ENCODE measurements at regions not wholly inside any gene's neighbourhood (a gene's known extent, or its start where the extent isn't known, plus 50 kb on each side); places are given as distances from the start of the nearest gene placed in this dataset.
"Not testable (repeated sequence)": the region's sequence is repeated elsewhere in the genome, so short reads cannot be mapped to it uniquely, and the experiment has no call there.

DNA sequence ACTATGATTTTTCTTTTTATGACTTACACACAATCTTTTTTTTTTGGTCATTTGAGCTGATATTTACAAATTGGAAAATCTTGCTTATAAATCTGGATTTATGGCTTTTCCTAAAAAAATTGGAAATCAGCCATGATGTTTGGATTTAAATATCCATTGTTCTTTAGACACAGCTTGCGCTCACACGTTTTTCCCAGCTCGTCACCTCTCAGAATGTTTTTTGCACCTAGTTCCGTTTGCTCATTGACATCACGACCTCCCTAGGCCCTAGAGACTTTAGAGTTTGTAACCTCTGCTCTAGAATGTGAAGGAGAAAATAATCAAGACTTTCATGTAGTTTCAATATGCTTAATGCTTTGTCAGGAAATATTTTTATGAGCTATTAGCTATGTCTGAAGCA is 930.5 kb downstream of the TLE4 start:
- DNase-seq (ENCODE audit: low read depth in 1 of 2, low spot score in 1 of 2): no peak

DNA sequence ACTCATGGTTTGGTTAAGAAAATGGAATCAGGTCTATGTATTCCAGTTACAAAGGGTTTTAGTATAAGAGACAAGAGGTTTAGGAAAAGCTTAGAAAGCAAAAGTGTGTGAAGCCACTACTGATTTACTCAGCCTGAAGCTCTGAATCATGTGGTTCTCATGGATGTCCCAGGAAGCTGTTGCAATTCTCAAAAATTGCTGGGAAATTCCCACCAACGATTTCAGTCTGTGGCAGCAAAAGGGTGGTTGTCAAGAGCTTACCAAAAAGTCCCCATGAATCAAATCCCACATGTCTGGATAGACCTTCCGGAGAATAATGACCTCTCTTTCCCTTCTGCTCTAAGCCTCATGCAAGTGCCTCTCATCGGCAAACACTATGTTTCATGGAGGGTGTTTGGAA is 929.9 kb downstream of the TLE4 start:
- no peak for DNase-seq (ENCODE audit: low read depth in 1 of 2, low spot score in 1 of 2)

DNA sequence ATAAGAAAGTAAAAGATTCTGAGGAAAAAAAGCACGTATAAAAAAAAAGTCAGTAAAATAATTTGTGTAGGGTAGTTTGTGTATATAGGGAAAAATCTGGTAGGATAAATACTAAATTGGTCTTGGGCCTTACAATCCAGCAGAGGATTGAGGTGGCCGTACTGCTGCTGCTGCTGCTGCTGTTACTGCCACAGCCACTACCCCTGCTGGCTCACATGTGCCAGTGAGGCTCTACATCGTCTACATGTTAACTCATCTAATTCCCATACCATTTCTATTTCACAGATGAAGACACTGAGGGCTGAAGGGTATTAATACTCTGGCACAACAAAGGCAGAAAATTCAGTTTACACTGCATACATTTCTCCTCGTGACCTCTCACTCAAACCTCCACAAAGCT is 928.5 kb downstream of the TLE4 start:
- no peak for DNase-seq (ENCODE audit: low read depth in 1 of 2, low spot score in 1 of 2)

DNA sequence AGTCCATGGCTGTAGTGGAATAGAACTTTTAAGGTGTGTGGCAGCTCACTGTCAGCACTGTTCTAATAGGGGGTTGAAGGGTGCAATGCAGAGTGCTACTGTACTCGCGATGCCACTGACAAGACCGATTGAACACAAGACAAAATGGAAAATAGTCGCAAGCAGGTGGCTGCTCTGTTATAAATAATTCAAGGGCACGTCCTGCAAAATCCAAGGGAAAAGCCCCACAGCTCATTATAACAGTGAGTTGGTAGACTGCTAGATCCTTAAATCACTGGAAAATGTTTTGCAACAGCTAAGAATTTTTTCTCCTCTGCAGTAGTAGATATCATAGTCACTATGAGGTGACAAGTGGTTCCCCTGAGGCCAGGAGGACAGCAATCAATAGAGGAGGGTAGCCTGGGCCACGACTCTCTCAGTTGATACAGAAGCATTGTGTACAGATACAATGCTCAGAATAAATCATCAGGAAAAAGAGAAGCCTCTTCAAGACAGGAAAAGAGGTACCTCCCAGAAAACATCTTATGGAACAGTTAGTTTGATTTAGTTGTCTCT is 926.3 kb downstream of the TLE4 start:
- DNase-seq (ENCODE audit: low read depth in 1 of 2, low spot score in 1 of 2): no peak

DNA sequence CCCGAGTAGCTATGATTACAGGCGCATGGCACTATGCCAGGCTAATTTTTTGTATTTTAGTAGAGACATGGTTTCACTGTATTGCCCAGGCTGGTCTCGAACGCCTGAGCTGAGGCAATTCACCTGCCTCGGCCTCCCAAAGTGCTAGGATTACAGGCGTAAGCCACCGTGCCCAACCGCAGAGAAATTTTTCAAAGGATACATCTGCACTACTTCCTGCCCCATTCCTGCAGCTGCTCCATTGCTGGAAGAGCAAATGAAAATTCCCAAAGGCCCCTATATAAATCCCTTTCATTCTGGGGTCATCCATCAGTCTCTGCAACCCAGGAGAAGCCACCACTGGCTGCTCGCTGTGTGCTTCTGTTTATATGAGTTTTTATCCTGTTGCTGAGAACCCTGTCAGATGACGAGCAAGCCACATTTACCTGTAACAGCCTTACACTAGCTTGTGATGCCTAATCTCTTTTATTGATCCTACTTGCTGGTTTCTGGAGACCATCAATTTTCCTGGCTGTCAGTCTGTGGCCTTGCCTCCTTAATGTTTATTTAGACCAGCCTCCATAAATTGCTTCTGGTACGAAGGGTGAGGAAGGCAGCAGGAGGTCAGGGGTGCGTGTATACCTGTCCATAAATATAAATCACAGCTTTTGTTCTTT is 925.3 kb downstream of the TLE4 start:
- DNase-seq (ENCODE audit: low read depth in 1 of 2, low spot score in 1 of 2): no peak

DNA sequence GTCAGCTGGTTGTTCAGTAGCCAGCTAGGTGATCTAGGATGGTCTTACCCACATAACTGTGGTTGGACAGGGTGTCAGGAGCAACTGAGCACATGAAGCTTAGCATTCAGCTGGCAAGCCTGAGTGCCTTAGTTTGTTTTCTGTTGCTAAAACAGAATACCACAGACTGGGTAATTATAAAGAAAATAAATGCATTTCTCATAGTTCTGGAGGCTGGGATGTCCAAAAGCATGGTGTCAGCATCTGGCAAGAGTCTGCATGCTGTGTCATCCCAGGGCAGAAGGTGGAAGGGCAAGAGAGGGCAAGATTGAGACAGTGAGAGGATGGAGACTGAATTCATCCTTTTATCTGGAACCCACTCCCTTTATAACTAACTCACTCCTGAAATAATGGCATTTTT is 921.5 kb downstream of the TLE4 start:
- DNase-seq (ENCODE audit: low read depth in 1 of 2, low spot score in 1 of 2): no peak

DNA sequence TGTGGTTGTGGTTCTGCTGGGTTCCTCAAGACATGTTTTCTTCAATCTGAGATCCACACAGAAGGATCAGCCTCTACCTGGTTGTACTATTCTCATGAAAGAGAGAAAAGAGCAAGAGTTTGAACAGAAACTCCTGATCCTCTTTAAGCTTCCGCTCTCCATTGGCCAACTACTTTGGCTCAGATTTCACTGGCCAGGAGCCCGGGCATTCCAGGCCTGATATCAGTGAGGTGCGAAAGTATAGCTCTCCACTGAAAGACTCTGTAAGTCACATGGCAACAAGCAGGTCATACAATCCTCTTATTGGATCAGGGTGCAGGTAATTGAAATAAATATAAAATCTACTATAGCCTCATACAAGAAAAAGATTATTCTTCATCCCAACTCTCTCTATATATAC is 920.5 kb downstream of the TLE4 start:
- no peak for DNase-seq (ENCODE audit: low read depth in 1 of 2, low spot score in 1 of 2)

DNA sequence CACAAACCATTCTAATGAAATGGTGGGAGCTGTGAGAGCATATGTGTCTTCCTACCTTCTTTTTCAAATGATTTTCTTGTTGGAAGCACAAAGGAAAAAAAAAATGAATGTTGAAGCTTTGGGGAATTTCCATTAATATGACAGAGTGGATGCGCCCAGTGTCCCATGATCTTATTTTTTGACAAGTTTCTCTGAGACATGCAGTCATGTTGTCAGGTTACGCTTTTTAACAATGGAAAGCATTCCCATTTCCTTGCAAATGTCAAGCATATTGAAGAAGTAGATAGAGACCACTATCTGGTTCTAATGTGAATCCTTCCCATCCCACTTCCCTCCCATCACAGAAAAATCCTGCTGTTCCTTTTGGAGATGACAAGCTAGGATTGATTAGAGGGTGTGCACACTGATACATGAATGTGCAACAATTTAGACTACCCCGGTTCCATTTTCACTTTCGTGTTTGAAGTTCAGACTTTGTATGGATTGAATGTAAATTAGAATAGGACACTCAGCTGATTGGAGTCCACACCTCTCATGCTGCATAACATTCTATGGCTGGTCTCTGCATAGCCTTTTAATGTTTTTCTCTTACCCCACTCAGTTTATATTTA is 919.4 kb downstream of the TLE4 start:
- no peak for DNase-seq (ENCODE audit: low read depth in 1 of 2, low spot score in 1 of 2)

DNA sequence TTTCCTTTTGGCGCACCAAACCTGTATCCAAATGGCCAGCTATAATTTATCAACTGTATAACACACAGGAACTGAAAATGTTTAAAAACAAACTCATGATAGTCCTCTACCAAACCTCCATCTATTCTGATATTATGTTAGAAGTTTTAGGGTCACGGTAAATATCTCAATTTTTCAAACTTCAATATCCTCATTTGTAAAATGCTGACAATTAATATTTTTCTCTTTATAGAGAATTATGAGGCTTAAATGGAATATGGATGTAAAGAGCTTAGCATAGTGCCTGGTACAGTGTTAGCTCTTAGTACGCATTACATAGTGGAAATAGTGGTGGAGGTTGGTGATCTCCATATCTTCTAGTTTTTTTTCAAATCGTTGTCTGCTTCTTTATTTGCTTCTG is 917.6 kb downstream of the TLE4 start:
- DNase-seq (ENCODE audit: low read depth in 1 of 2, low spot score in 1 of 2): no peak

DNA sequence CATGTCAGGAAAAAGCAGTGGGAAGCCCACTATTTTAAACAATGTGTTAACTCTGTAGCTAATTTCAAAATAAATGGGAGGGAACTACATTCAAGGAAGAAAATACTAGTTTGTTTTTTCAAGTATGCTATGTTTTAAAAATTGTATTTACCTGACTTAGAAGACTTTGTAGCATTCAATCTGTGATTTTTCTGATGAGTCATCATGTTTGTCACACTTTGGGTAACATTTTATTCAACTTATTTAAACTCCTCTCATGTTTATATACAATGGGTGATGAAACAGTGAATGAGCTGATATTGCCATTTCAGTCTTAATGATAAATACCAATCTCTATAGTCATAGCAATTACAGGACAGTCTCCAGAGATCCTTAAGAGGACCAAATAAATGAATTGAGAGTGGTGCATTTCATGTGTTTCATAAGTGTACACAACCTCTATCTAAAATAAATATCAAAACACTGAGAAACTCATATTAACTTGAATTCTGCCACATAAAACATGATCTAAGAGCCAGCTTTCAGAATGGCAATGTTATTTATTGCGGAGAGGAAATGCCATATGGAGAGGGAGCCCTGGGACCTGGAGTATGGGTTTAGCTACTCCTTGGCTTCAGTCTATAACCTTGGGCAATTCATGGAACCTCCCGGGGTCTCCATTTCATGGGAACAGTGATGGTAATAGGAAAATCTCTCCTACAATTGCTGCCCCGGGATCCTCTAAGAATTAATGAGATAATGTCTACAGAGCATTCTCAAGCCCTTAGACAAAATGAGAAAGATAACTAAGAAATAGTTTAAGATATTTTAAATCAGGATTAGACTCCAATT is 913.9 kb downstream of the TLE4 start:
- DNase-seq (ENCODE audit: low read depth in 1 of 2, low spot score in 1 of 2): no peak

DNA sequence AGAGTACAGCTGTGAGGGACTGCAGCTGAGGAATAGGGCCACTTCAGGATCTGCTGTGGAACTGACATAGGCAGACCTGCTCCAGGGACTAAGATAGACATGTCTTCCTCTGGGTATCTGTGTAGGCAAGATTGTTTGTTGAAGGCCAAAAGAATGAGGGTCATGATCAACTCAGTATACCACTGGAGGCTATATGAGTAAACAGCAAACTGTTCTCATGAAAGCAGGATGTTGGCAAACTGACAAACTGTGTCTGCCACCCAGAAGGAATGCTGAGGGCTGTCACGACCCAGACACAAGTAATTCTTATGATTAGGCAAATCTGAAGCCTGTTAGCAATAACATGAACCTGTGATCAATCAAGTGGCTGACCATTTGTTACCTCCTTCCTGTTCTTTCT is 910.5 kb downstream of the TLE4 start:
- not testable (repeated sequence) for DNase-seq (ENCODE audit: low read depth in 1 of 2, low spot score in 1 of 2)

DNA sequence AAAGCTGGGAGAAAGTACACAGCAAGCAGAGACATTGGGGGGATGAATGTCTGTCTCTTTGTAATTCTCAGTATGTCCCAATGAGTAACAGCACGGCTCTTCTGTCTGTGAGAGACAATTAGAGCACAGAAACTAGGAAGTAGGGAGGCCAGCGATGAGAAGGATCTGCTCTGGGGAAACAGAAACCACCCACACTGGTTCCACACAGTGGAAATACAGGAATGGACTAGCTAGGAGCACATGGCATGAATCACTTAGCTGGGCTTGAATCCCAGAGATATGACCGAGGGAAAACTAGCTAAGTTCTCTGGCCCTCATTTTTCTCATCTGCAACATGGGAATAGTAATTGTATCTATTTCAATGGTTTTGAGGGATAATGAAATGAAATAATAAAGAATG is 895.9 kb downstream of the TLE4 start:
- DNase-seq (ENCODE audit: low read depth in 1 of 2, low spot score in 1 of 2): no peak

DNA sequence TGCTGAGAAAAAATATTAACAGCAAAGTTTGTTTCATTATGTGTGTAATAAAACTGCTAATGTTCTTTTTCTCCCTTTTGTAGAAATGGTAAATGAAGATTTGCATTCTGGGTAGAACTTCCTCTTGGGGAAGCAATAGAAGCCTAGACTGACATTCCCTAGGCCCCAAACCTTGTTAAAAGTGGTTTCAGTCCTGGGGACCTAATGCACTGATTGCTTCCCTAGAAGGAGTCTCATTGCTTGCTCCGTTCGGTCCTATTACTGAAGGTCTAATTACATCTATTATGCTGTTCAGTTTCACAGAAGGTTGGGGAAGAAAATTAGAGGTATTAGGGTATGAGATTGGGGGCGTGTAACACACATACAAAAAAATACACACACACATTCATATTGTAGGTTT is 893.8 kb downstream of the TLE4 start:
- DNase-seq (ENCODE audit: low read depth in 1 of 2, low spot score in 1 of 2): no peak

DNA sequence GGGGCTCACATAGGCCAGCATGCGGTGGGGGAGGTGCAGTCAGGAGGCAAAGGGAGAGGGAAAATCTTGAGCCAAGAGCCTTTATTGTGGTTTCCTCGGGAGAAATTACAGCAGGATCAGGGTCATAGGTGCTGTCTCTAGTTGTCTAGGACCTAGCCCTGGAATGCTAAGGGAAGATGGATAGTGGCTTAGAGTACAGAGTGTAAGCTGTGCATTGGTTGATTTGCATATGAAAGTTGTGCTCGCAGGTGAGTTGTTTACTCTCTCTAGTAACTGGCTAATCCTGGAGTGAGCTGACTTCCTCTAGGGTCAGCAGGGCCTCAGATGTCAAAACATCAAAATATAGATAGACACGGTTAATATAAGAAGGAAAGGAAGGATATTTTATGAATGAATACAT is 877.7 kb downstream of the TLE4 start:
- no peak for DNase-seq (ENCODE audit: low read depth in 1 of 2, low spot score in 1 of 2)

DNA sequence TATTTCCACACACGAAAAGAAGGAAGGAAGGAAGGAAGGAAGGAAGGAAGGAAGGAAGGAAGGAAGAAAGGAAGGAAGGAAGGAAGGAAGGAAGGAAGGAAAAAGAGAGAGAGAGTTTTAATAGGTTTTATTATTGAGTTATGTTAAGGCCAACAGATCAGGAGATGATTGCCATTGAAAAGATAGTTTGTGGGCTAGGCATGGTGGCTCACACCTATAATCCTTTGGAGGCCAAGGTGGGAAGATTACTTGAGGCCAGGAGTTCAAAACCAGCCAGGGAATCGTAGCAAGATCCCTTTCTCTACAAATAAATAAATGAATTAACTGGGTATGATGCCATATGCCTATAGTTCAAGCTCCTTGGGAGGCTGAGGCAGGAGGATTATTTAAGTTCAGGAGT is 877.2 kb downstream of the TLE4 start:
- no peak for DNase-seq (ENCODE audit: low read depth in 1 of 2, low spot score in 1 of 2)

DNA sequence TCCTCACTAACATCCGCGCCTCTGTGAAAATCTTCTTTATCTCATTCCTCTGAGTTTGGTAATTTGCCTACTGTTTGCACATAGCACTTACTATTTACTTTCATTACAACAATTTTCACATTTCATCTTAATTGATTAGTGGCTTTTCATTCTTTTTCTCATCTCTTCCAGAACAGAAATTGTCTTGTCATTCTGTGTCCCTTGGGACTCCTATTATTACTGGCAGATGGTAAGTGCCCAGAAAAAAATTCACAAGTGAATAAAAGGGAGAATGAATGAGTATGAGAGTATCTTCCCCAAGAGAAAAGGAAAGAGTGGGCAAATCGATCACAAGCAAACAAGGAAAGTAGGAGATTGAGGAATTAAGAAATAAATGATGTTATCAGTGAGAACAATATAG is 876.1 kb downstream of the TLE4 start:
- no peak for DNase-seq (ENCODE audit: low read depth in 1 of 2, low spot score in 1 of 2)

DNA sequence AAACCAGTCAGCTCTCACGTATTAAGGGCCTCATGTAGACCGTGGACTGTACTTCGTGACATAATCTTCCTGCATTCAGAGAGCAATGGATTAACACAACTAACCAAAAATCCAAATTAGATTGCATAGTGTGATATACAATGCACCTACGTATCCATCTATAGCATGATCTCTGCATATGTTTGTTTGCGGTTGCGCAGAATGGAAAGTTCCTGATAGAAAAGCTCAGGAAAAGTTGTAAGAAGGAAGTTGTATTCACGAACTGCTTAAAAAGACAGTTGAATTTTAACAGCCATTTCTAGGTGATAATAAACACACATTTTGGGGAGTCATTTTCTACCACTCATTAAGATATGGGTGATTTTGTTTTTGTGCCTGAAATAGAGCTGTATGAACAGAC is 869.0 kb downstream of the TLE4 start:
- no peak for DNase-seq (ENCODE audit: low read depth in 1 of 2, low spot score in 1 of 2)

DNA sequence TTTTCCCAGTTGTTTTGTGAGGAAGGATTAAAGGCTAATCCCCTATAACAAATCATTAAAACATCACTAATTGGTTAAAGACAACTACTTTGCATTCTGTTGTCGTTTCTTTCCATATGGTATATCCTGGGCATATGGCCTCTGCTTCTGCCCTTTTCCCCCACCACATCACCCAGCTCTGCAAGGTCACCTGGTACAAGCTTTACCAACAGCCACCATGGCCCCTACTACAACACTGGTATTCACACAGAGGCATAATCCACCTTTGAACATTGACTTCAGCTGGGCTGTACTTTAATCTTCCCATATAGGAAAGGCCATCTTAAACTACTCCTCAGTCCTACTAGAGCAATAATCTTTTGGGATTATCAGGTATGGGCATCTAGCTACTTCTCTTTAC is 866.1 kb downstream of the TLE4 start:
- no peak for DNase-seq (ENCODE audit: low read depth in 1 of 2, low spot score in 1 of 2)

DNA sequence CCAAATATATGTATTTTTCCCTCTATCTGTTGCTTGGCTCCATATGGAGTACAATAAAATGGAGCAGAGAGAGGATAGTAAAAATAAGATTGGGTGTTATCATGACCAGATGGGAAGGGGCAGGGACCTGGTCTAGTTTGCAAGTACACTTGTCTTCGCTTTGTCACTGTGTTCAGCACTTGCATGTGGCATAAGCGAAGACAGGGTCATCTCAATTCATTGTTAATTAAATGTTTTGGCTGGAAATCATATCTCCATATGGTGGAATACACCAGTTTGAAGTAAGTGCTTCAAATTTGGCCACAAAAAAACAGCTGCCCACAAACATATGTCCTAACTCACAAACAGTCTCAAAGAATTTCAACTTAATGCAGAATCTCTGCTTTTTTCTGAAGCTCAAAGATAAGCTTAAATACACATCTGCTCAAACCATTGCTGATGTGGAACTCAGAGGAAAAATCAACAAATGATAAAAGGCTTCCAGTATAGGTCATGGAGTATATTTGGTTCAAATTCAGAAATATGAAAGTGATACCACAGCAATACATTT is 865.4 kb downstream of the TLE4 start:
- no peak for DNase-seq (ENCODE audit: low read depth in 1 of 2, low spot score in 1 of 2)

DNA sequence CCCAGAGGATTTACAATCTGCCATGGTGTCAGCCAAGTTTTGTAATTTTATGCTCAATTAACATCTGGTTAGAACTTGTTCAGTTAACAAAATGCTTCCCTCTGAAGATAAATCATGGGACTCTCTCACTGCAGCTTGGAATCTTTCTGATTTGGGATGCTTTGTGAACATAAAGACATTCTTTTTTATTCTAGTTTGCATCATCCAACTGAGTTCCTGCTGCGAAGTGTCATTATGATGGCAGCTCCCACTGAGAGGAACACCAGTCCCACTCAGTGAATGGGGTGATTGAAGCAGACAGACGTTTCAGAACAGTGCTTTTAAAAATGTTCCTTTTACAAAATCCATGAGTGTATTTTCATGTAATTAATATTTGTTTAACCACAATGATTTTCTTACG is 863.8 kb downstream of the TLE4 start:
- no peak for DNase-seq (ENCODE audit: low read depth in 1 of 2, low spot score in 1 of 2)

DNA sequence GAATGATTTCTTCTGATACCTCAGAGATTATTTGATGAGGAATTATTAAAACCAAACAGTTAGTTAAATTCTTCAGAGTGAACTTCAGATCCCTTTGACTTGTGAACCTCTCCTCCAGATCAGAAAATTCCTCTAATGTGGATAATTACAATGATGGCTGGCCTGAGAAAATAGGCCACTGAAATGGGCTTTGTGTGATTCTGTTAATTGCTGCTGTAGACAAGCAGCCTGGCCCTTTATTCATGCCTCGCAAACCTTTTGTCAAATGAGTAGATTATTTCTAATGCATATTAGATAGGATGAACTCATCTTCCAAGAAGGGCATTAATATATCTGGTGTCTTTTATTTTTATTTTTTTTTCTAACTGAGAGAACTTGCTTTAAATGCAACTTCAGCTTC is 855.2 kb downstream of the TLE4 start:
- no peak for DNase-seq (ENCODE audit: low read depth in 1 of 2, low spot score in 1 of 2)

DNA sequence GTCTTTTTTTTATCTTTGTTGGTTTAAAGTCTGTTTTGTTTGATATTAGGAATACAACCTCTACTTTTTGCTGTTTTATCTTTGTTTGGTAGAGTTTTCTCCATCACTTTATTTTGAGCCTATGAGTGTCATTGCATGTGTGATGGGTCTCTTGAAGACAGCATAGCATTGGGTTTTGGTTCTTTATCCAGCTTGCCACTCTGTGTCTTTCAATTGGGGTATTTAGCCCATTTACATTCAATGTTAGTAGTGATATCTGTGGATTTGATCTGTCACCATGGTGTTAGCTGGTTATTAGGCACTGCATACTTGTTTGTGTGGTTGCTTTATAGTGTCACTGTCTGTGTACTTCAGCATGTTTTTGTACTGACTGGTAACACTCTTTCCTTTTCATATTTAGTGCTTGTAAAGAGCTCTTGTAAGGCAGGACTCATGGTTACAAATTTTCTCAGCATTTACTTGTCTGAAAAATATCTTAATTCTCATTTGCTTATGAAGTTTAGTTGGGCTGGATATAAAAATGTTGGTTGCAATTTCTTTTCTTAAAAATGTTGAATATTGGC is 845.5 kb downstream of the TLE4 start:
- no peak for DNase-seq (ENCODE audit: low read depth in 1 of 2, low spot score in 1 of 2)

Data from activated T-helper 1 cell treated with anti-CD3 and anti-CD28 coated beads, Interleukin-2, amount 50 U/mL, for 16 hours (primary cell).